CD4-positive, alpha-beta T cell treated with Interleukin-10 for 1 hour (primary cell): ENCODE measurements at regions not wholly inside any gene's neighbourhood (a gene's known extent, or its start where the extent isn't known, plus 50 kb on each side); places are given as distances from the start of the nearest gene placed in this dataset.

Experiments
- DNase-seq: peaks from one replicate; pipeline ENCODE4 v3.0.0-alpha.2; 2020

DNA sequence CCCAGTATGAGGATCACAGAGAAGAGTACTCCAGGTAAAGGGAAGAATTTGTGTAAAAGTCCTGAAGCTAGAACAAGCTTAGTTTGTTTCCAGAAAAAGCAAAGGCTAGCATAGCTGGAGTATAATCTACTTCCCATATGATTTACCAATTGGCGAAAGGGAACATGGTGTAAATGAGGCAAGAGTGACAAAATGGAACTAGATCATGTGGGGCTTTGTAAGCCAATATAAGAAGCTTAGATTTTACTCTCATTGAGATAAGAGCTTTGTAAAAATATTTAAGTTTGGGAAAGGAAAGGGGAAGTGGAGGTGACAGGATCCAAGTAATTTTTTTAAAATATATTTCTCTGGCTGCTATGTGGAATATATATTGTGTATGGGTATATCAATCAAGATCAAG is 234.9 kb downstream of the KCTD12 start:
- no peak for DNase-seq

DNA sequence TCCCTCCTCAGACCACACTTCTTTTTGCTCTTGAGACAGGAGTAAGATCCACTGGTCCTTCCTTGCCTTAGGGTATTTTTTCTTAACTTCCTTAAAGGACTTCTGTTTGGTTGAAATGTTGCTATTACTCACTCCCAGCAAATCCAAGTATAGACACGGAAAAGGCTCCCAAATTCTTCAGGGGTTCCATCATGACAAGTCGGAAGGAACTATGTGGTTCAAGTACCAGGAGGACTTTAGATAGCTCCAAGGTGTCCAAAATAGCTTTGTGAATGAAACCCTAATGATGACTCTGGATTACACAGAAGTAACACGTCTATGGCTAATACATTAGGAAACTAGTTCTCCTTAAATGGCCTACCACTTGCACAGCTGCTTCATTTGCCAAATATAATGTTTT is 238.7 kb downstream of the KCTD12 start:
- no peak for DNase-seq

DNA sequence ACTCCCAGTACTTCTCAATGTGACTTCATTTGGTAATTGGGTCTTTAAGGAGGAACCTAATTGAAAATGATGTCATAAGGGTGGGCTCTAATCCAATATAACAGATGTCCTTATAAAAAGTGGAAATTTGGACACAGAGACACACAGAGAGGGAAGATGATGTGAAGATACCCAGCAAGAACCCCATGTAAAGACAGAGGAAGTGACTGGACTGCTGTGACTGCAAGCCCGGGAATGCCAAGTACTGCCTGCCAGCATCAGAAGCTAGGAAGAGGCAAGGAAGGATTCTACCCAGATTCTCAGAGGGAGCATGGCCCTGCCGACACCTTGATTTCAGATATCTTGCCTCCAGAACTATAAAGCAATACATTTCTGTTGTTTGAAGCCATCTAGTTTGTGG is 239.3 kb downstream of the KCTD12 start:
- no peak for DNase-seq

DNA sequence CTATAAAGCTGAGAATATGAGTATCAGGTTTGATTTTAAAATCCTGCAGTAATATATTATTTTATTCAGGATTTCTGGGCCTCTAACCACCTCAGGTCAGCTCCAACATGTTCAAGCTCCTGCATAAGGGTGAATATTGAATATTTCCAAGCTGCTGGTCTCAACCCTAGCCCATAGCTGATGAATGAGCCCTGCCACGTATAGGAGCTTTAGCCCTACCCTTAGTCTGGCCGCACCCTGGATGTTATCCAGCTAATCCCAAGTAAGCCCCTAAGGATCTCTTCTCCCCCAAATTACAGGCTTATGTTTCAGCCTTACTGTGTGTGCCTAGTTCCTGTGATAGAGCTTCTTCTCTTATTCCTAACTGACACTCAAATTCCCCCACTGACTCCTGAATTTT is 240.6 kb downstream of the KCTD12 start:
- no peak for DNase-seq

DNA sequence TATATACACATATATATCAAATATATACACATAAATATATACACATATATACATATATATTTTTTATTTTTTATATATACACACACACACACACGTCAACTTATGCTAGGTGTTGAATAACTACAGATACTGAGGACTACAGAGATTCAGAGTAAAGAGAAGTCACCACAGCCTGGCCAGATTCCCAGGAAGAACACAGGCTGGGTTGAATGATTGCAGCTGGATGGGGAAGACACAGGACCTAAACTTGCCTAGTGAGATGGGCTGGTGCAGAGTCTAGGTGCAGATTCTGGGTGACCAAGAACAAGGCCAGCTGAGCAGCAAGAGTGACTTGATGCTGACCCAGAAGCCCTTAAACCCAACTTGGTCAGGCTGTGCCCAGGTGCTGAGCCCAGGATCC is 241.3 kb downstream of the KCTD12 start:
- DNase-seq = no peak

DNA sequence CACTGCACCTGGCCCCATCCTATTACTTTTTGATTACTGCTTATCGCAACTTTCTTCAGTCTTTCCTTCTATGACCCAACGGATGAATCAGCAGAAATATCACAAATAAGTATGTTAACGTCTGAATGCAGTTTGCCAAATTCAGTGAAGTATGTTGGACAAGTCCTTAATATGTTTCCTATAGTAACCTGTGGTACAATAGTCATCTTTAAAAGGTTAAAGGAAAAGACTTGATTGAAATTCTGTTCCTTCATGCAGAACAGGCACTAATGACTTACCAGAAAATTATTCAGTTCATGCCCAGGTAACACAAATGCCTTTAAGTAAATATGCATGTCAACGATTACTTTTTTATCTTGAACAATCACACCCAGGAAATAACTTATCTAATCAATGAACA is 242.6 kb downstream of the KCTD12 start:
- no peak for DNase-seq

DNA sequence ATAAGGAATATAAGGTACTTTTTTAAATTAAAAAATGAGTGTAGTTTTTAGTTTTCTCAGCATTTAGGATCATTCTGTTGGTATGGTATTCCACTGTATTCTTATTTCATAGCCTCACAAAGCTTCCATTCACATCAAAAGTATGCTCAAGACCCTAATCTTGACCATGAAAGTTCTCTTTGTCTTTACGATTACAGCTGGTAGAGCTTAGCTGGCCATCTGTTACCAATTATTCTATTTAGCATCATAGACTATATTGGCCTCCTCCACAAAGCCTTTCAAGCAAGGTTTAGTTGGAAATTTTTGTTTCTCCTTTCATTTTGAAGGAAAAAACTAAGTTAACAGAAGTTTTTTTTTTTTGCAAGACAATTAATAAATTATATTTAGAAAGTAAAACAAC is 245.1 kb downstream of the KCTD12 start:
- no peak for DNase-seq

DNA sequence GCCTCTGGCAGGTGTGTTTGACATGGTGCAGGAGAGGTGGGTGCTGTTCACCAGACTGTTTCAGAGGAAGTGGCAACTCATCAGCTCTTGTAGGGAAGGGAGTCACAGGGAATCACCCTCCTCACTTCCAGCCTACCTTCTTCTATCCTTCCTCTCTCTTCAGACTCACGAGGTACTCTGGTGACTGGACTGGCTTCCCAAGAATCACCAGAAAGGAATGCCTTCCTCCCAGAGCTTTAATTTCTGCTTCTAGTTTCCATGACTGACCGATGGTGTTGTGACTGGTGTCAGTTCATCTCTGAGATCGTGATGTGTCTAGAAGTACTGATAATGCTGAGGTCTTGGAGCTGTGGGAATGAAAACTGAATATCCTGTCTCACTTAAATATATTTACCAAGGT is 247.3 kb downstream of the KCTD12 start:
- no peak for DNase-seq

DNA sequence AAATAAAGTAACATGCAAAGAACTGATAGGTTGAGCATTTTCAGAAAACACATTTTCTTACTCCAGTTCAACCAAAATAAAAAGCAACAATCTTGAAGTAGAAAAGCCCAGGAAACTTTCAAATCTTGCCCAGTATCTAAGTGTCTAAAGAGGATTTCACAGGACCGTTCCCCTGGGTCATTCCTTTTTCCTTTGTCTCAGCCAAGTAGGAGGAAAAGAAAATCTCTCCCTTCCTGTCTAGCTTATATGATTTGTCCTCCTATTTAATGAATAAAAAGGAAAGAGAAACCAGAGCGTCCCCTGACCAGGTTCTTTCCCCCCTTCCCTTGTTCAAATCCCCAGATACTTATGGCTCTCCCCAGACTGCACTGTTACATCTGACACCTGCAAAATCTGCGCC is 248.0 kb downstream of the KCTD12 start:
- DNase-seq = no peak

DNA sequence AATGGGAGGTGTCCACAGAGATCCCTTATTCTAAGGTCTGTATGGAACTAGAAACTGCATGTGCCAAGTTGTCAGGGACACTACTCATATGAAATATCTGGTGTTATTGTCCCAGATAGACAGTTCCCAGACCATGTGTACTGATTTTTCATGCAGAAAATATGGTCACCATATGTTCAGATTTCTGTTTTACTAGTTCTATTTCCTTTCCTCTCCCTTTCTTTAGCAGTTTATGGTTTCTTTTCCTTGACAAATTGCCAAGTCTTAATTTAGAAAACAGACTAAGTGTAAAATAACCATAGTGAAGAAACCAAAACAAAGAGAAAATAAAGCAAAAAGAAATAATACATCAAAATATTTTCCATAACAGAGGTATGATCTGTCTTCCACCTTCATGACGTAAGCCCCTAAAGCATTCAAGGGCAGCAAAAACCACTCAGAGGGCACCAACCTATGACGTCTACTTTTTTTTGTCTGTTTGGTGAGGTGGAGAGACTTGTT is 248.5 kb downstream of the KCTD12 start:
- no peak for DNase-seq

DNA sequence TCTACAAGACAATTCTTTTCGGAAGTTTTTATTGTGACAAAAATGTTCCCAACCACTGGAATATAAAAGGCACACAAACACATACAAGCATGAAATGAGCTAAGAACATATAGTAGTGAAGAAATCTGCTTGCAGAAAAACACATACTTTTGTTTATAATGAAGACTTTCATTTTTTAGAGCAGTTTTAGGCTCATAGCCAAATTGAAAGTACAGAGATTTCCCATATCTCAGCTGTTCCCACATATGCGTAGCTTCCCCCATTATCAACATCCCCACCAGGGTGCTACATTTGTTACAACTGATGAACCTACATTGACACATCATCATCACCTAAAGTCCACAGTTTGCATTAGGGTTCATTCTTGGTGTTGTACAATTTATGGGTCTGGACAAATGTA is 249.4 kb downstream of the KCTD12 start:
- DNase-seq = no peak

DNA sequence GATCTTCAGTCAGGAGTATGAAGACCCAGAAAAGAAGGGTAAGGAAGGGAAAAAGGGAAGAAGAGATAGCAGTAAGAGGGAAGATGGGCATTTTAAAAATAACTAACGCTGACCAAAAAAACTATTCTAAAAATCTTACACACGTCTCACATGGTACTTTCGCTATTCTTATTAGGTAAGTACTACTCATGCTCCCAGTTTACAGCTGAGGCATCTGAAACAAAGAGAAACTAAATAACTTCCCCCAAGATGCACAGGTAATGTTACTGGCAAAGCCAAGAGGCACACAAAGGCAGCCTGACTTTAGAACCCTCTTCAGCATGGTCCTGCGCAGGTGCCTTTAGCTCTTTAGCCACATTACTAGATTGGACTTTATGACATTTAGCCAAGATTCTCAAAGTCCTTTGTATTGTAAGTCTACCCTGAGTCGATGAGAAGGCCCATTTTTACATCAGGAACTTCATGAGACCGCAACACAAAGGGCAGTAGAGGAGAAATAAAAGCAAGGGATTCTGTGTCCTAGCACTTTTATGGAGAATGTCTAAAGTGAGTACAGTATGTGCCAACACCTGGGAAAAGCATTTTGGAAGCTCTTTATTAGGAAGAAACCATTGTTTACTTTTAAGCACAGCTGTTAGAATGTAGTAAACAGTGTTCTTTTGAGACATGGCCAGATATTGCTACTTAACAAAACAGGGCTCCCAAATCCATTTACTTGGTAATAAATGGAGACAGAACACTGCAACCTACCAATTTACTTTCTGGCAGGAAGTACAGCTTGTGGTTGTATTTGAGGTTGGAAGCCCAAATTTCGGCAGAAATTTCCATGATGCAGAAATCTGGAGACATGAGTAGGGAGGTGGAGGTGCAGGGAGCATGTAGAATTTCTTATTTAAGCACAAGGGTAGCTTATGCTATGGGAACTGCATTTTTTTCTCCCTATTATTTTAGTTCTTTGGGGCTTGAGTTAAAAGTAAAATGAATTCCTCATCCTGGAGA is 250.7 kb downstream of the KCTD12 start:
- DNase-seq = no peak

DNA sequence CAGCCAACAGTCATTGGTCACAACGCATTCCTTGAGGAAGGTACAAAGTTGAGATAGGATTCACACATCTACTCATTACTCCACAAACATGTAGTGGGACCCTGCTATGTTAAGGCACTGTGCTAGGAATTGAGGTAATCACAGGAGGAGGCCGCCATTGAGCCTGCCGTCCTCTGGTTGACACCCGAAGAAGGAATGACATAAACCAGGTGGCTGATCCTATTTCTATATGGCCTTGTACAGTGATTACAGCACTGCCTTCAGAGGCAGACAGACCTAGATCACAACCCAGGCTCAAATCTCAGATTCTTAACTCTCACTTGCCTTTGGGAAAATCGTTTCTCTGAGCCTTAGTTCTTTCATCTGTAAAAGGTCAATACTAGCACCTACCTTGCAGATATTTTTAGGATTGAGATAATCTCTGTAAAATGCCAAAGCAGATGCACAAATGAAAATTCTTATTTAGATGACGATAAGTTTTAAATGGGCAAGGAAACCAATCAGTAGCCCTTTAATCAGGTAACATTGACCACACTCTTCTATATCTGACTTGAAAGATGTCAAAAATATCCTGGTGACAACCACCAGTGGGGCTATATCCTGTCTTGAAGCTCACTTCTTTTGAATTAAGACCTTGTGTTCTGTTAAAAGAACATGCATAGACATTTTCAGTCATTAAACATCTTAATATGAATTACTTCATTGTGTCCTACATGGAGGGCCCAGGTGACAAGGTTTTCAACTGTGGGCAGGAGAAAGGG is 251.6 kb downstream of the KCTD12 start:
- DNase-seq = no peak

DNA sequence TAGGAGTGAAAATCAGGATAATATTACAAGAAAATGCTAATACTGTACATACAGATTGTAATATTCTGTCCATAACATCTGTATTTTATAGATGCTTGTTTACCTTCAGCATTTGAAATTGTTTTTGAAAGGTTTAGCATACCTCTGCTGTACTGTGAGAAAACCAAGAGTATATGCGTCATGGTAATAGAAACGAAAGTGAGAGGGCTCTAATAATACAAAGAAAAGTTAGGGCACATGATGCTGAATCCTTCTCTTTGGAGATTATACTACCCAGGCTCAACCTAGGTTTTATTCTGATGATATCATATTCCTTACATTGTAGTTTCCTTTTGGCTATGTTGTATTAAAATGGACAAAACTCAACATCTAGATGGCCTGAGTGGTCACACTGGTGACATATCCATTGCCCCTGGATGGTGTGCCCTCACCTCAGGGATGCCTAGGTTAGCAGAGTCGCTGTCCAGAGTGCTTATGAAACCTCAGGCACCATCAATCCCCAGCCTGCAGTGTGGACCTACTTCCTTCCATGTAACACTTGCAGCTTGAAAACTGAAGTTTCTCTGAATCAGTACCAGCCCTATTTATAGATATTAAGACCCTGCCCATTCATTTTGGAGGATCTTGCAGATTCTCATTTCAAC is 253.7 kb downstream of the KCTD12 start:
- DNase-seq = no peak

DNA sequence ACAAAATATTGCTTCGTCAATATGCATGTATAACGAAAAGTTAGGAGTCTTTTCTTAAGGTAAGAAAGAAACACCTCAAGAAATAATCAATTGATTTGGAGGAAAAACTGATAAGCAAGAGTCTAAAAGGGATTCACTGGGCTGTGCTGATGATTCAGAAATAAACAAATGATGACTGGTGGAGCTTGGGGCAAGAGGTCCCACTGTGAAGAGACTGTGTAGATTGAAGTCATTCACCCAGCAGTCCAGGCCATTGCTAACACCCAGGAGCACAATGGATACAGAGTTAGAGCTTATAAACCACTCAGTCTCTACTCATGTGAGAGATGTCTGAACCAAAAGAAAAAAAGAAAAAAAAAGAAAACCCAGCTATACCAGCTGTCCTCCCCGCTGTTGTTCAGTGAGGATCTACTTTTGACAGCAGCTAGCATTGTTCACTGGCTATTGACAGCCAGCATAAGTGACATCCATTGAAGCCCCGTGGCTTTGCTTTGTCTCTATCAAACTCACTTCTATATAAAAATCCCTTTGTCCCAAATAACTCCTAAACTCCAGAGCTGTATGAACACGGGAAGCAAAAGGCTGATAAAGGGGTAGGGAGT is 255.5 kb downstream of the KCTD12 start:
- no peak for DNase-seq

DNA sequence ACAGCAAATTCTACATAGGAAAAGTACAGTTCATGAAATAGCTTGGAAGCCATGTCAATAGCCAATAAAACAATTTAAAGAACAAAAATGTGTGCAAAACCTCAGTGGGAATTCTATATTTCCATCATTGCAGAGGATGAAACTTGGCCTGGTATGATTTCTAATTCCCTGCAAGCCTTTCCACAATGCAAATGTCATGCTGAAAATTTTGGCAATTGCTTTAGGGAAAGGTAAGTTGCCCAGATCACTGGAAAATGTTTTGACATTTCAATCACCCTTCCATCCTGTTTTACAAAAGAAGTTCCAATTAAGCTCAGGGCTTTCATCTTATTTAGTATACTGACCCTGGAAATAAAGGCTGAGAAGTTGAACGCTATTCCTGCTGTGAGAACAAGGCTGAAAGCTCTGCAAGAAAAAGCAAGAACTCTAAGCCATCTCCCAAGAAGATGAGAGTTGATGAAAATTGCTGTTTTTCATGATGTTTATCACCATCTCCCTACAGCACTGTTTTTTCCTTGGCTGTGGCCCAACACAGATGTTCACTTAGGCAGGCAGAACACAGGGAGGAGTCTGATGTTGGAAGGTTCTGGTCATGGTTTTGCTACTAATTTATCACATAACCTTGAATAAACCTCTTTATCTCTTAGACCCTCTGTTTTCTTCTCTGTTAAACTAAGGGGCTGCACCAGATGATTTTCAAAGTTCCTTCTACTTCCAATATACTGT is 263.7 kb downstream of the KCTD12 start:
- DNase-seq = no peak

DNA sequence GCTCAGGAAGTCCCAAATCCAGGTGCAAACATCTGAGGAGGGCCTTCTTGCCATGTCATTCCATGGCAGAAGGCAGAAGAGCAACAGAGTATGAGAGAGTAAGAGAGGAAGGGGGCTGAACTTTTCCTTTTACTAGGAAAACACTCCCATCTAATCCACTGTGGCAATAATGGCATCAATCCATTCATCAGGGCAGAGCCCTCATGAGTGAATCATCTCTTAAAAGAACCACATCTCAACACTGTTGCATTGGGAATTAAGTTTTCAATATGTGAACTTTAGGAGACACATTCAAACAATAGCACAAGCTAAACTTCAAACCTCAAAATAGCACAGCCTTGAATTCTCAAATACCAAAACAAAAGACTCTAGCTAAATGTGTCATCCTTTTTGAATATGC is 264.5 kb downstream of the KCTD12 start:
- DNase-seq = no peak

DNA sequence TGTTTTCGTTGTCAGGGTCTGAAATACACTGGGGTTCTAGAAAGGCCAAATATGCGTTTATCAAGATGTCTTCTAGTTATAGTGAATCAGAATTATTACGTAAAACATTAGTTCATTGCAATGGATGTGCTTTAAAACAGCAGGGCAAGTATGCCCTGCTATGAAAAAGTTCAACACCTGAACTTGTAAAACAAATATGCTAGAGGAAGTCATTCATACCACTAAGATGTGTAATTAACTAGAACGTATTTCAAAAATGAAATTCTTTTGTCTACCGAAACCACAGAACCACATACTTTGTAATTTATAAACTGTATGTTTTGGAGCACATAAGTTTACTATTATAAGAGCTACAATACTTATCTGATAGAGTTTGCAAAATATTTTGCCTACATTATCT is 266.2 kb downstream of the KCTD12 start:
- DNase-seq = no peak

DNA sequence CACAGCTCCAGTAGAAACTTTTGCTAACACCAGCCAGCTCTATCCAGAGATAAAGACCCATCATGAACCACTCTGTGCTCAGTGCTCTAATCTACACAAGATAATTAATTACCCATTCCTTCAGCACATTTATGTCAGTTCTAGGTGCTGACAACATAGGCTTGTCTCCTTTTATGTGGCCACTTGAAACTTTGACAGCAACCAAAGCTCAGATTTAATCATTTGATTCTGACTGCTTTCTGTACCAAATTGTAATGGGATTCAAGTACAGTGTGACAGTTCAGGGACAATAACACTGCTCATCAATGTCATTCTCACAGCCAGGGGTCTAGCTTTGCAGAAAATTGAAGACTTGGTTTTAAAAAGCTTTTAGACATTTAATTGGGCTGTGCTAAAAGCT is 266.6 kb downstream of the KCTD12 start:
- DNase-seq = no peak

DNA sequence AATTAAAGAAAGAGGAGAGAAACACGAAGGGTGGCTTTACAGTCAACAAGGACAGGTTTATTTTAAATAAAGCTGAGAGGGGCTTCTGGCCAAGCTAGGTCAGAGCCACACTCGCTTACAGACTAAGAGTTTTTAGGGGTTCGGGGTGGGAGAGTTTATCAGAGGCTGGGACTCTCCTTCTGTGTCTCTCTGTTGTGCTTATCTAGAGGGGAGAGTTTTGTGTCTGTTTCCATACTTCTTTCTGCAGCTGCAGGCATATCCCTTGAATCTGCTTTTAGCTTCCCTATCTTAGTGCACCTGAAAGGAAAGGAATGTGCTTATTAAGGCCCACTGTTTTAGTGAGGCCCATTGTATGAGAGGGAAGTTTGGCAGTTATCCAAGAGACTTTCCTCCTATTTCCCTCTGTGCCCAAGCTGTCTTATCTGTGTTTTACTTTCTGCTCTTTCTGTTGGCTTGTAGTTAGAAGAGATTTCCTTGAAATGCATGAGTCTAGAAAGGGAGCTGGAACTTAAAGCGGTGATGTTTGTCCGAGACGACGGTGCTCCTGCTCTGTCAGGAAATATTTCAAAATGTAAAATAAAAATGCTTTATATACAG is 275.3 kb downstream of the KCTD12 start:
- DNase-seq = no peak

DNA sequence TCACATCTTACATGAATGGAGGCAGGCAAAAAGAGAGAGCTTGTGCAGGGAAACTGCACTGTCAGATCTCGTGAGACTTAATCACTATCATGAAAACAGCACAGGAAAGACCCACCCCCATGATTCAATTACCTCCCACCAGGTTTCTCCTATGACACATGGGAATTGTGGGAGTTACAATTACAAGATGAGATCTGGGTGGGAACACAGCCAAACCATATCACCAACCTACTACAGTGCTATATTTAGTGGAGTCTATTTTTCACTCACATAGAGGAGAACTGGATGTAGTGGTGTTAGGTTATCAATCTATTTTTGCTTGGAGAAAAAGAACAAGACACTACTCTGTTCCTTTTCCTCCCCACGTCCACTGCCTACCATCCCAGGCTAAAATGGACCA is 276.6 kb downstream of the KCTD12 start:
- DNase-seq = no peak

DNA sequence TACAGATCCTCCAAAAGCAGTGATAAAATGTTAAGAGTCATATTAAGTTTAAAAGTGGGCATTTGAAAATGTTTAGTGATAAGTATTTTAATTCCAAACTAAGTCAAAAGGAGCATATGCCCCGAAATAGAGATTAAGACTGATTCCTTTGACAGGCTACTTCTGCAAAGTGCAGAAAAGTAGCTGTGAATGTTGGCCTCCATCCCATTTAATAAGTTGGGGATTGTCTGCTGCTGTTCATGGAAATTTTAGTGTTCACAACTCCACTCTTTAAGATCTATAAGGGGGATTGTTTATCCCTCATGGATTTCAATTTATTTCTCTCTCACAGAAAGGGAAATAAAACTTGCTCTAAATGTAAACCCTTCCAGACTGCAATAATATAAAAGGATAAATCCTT is 278.3 kb downstream of the KCTD12 start:
- no peak for DNase-seq
